ENCODE measurements at regions not wholly inside any gene's neighbourhood (a gene's known extent, or its start where the extent isn't known, plus 50 kb on each side); places are given as distances from the start of the nearest gene placed in this dataset.

DNA sequence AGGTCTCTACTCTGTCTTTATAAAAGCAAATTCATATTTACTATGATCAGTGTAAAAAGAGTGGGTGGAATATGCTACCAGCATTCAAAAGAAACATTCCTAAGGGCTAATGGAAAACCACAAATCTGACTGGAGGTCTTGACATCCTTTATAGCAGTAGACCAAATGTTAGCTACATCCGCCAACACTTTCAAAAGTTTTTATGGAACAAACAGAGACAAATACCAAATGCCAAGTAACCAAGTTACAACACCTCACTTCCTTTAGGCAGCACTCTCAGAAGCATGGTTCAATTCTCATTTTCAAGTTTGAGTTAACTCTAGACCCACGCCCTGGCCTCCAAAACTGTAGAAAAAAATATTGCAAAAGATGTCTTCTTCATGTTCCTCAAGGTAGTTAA lies 78.3 kb upstream of the SETBP1 start:
- TF ChIP-seq POLR2A (IDR thresholded peaks at IDR 0.05; ENCODE audit: low read depth, low read length): no peak
- TF ChIP-seq TAF1 (IDR thresholded peaks at IDR 0.05; ENCODE audit: borderline replicate concordance, low read depth, low read length): no peak
- no peak for TF ChIP-seq POLR2AphosphoS5 (IDR thresholded peaks at IDR 0.05; ENCODE audit: low read depth, low read length)
- DNase-seq (ENCODE audit: insufficient read length) (no peak), FAIRE-seq (no peak)

DNA sequence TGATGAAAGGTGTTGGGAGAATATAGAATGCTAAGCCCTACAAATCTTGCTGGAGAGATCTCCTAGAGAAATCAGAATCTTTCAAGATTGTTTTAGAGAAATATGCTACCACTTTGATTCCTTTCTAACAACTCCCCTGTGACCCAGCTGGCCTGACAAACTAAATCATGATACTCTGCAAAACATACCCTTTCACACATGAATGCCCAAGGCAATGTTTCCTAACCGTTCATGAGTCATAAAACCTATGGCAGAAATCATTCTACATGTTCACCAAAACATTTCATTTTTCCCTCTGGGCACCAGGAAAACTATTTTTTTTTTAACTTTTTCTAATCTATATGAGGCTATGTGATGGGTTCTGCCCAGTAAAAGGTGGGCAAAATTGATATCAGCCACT lies 77.8 kb upstream of the SETBP1 start:
- FAIRE-seq (no peak), DNase-seq (ENCODE audit: insufficient read length) (no peak)
- TF ChIP-seq POLR2A (IDR thresholded peaks at IDR 0.05; ENCODE audit: low read depth, low read length) (no peak), TAF1 (IDR thresholded peaks at IDR 0.05; ENCODE audit: borderline replicate concordance, low read depth, low read length) (no peak), POLR2AphosphoS5 (IDR thresholded peaks at IDR 0.05; ENCODE audit: low read depth, low read length) (no peak)

DNA sequence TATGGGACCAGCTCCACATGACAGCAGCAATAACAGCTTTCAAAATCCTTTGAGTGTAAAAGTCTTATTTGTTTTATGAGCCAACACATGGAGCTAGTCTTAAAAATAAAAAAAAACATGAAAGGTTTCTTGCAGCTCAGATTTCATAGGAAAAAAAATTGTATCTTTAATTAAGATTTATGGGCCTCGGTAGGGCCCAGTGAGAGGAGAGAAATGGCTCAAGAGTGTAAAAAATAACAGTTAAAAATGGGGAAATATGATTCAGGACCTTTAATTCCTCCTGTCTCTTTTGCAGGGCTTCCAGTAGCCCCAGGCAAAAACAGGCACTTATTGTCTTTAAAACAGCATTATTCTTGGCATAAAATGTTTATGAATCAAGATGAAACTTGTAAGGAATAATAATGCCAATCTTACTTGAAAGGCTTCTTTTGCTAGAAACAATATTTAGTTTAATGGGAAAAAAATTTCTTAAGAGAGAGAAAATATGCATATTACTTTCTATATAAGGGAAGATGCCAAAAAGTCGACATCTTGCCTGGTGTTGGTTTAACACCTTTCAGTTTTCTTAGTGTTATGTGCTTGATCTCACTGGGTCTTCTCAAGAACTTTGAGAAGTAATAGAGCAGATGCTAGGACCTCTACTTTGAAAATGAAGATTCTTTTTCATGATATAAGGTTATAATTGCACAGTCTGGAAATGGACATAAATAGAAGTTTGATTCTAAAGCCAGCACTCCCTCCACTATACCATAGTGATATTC lies 71.3 kb upstream of the SETBP1 start:
- DNase-seq (ENCODE audit: insufficient read length) (no peak), FAIRE-seq (no peak)
- TF ChIP-seq TAF1 (IDR thresholded peaks at IDR 0.05; ENCODE audit: borderline replicate concordance, low read depth, low read length) (no peak), POLR2A (IDR thresholded peaks at IDR 0.05; ENCODE audit: low read depth, low read length) (no peak), POLR2AphosphoS5 (IDR thresholded peaks at IDR 0.05; ENCODE audit: low read depth, low read length) (no peak)

DNA sequence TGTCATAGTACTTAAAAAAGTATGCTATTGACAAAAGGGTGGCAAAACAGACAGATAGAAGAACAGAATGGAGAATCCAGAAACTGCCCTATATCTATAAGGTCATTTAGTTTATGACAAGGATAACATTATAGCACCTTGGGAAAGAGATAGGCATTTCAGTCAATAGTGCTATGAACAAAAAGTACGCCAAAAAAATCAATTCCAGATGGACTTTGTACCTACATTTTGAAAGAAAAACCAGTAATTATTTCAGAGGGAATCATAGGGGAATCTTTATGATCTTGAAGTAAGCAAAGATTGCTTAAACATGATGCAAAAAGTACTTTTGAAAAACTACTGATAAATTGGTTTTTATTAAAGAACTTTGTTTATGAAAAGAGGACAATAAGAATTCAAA lies 59.9 kb upstream of the SETBP1 start:
- no peak for FAIRE-seq
- DNase-seq (ENCODE audit: insufficient read length): no peak
- TF ChIP-seq POLR2A (IDR thresholded peaks at IDR 0.05; ENCODE audit: low read depth, low read length) (no peak), TAF1 (IDR thresholded peaks at IDR 0.05; ENCODE audit: borderline replicate concordance, low read depth, low read length) (no peak), POLR2AphosphoS5 (IDR thresholded peaks at IDR 0.05; ENCODE audit: low read depth, low read length) (no peak)

DNA sequence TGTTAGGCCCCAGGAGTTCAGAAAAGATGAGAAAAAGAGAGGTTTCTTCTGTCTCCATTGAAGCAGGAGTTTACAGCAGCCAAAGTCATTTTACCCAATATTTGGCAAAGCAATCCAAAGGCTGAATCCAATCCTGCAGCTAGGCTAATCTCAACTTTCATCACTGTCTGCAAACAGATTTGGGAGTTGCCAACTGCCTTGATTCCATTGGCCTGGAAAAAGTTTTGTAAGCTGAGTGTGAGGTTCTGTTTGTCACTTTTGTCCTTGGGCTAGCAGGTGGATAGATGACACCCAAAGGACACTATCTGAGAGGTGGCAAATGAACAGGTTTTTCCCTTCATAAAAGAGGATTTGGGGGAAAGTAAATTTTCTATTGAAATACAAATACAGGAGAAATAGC lies 56.6 kb upstream of the SETBP1 start:
- FAIRE-seq (no peak), DNase-seq (ENCODE audit: insufficient read length) (no peak)
- no peak for TF ChIP-seq POLR2A (IDR thresholded peaks at IDR 0.05; ENCODE audit: low read depth, low read length)

DNA sequence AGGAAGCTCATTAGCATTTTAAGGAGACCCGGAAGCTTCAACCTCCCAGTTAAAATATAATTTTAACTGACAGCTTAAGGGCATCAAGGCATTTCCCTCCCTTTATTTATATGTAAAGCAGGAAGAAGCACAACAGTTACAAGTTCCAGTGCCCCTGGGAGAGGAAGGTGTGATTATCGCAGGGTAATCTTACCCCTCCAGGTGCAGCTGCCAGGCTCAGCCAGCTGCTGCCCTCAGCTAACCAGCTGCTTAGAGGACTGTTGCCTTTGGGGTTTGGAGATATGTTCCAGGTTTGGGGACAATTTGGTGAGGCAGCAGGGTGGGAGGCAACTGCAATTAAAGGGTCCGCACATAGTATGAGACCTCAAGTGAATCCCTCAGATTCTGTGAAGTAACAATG lies 55.3 kb upstream of the SETBP1 start:
- TF ChIP-seq POLR2A (IDR thresholded peaks at IDR 0.05; ENCODE audit: low read depth, low read length) (no peak), TAF1 (IDR thresholded peaks at IDR 0.05; ENCODE audit: borderline replicate concordance, low read depth, low read length) (no peak), POLR2AphosphoS5 (IDR thresholded peaks at IDR 0.05; ENCODE audit: low read depth, low read length) (no peak)
- DNase-seq (ENCODE audit: insufficient read length) (no peak), FAIRE-seq (no peak)

DNA sequence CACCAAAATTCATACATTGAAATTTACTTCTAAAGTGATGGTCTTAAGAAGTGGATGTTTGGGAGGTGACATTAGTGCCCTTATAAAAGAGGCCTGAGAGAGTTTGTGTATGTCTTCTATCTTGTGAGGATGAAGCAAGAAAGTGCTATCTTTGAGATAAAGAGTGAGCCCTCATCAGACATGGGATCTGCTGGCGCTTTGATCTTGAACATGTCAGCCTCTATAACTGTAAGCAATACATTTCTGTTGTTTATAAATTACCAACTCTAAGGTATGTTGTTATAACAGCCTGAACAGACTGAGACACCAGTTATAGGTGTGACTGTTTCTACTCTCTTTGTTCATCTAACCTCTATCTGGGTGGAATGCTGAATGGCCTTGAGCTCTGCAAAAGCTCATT lies 54.5 kb upstream of the SETBP1 start:
- TF ChIP-seq POLR2A (IDR thresholded peaks at IDR 0.05; ENCODE audit: low read depth, low read length) (no peak), POLR2AphosphoS5 (IDR thresholded peaks at IDR 0.05; ENCODE audit: low read depth, low read length) (no peak), TAF1 (IDR thresholded peaks at IDR 0.05; ENCODE audit: borderline replicate concordance, low read depth, low read length) (no peak)
- DNase-seq (ENCODE audit: insufficient read length) (no peak), FAIRE-seq (no peak)

DNA sequence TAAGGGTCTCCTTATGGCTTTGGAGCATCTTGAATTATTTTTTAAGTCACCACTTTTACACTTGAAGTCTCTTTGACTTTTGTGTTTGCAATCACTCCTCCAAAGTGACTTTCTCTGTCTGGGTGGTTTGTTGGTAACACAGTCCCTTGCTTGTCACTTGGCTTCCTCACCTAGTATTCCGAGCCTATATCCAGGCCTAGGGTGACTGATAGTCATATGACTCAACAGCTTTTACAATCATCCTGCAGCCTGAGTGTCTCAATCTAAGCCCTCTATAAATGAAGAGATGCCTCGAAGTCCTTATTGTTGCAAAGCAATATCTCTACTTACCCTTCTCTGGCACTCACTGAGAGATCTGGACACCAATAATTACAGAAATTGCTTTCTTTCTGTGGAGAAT lies 53.9 kb upstream of the SETBP1 start:
- TF ChIP-seq POLR2A (IDR thresholded peaks at IDR 0.05; ENCODE audit: low read depth, low read length): no peak
- no peak for TF ChIP-seq TAF1 (IDR thresholded peaks at IDR 0.05; ENCODE audit: borderline replicate concordance, low read depth, low read length)
- TF ChIP-seq POLR2AphosphoS5 (IDR thresholded peaks at IDR 0.05; ENCODE audit: low read depth, low read length): no peak
- DNase-seq (ENCODE audit: insufficient read length): no peak
- FAIRE-seq: no peak

DNA sequence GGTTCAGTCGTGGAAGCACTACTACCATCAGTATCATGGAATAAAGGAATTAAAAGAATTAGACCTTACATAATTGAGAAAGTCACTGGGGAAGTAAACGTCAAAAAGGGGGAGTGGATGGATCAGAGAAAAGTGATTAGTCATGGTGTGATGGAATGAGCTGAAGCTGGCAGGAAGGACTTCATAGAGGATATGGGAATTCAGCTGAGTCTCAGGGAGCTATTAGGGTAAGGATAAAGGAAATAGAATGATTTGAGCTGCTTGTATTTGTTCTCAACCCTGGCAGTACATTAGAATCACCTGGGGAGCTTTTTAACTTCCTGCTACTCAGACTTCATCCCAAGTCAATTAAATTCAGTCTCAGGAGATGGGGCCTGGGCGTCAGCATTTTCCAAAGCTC lies 53.4 kb upstream of the SETBP1 start:
- TF ChIP-seq TAF1 (IDR thresholded peaks at IDR 0.05; ENCODE audit: borderline replicate concordance, low read depth, low read length) (no peak), POLR2AphosphoS5 (IDR thresholded peaks at IDR 0.05; ENCODE audit: low read depth, low read length) (no peak), POLR2A (IDR thresholded peaks at IDR 0.05; ENCODE audit: low read depth, low read length) (no peak)
- FAIRE-seq (no peak), DNase-seq (ENCODE audit: insufficient read length) (no peak)

DNA sequence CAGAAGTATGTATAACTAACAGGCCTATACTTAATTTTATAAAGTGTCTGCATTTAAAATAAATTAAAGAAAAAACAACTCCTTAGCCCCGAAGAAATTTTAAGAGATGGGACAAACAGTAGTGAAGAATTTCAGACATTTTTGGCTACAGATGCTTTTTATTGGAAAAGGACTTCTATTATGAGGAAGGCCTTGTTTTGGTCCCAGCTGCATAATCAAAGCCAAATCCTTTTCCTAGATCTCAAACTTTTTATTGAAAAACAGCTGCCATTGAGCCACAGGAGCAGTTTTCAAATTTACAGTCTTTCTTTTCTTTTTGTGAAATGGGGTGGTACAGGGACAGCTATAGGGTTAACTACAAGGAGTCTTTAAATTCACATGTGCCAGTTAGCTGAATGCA lies 51.3 kb upstream of the SETBP1 start:
- no peak for DNase-seq (ENCODE audit: insufficient read length)
- no peak for FAIRE-seq
- TF ChIP-seq POLR2A (IDR thresholded peaks at IDR 0.05; ENCODE audit: low read depth, low read length): no peak
- no peak for TF ChIP-seq TAF1 (IDR thresholded peaks at IDR 0.05; ENCODE audit: borderline replicate concordance, low read depth, low read length)
- TF ChIP-seq POLR2AphosphoS5 (IDR thresholded peaks at IDR 0.05; ENCODE audit: low read depth, low read length): no peak

DNA sequence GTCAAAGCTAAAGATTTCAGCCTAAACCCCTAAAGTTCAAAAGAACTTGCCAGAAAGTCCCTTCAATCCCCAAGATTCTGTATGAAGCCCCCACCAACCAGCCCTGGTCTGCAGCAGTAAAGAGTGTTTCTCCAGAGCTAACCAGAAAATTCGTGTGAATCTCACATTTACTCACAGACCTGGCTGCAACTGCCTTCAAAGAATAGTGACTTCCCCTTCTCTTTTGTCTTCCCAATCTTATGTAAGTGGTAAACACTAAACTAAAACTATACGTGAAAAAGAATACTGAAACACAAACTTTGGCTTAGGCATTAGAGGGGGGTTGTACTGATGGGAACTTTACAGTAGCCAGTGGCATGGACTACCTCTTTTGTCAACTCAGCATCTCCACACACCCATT lies 50.6 kb upstream of the SETBP1 start:
- no peak for DNase-seq (ENCODE audit: insufficient read length)
- TF ChIP-seq POLR2AphosphoS5 (IDR thresholded peaks at IDR 0.05; ENCODE audit: low read depth, low read length) (no peak), TAF1 (IDR thresholded peaks at IDR 0.05; ENCODE audit: borderline replicate concordance, low read depth, low read length) (no peak), POLR2A (IDR thresholded peaks at IDR 0.05; ENCODE audit: low read depth, low read length) (no peak)
- no peak for FAIRE-seq
